ENCODE measurements at regions not wholly inside any gene's neighbourhood (a gene's known extent, or its start where the extent isn't known, plus 50 kb on each side); places are given as distances from the start of the nearest gene placed in this dataset.

DNA sequence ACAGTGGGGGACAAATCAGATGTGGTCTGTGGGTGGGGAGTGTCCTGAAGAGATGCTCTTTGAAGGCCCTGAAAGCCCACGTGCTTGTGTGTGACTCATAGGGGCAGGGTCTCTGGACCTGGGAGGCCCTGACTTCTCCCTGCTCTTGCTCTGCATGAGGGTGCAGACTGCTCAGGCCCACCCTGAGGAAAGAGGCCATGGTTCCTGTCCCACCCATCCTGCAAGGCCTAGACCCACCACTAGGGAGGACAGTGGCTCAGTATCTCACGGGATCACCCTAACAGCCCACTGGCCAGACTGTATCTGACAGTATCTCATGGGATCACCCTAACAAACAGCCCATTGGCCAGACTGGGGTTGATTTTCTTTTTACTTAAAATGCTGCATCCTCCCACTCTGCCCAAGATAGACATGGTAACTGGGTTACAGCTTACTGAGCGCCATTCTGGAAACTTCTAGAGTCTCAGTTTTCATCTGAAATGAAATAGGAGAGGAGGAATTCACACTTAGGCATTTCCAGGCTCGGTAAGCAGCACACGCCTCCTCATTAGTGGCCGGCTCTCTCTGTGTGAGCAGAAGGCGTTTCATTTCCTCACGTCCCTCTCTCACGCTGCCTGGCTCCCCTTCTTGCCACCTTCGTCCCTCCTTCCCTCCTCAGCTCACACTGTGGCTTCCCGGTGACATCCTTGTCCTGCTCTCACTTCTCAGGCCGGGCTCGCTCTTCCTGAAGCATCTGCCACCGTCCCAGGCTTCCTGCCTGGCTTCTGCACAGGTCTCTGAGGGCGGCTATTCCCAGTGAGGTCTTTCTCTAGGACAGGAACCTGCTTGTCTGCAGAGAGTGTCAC lies 242.6 kb downstream of the GLRX3 start:
- DNase-seq (ENCODE audit: low read depth in 1 of 2, low spot score in 1 of 2) (no peak), FAIRE-seq (no peak), ATAC-seq (peak in 1 of 2 experiments; percentile 59; a peak in 2 of 6 replicates)
- Histone ChIP-seq H3K4me1 (no peaks in the 10 kb centered on the region), H3K4me3 (no peak overlapping the region), H3K27ac (no peak overlapping the region), H3K4me2 (no peak overlapping the region), H3K9me3 (0 out of 3 replicates have a peak, but pooled peaks cover 4% of the 10 kb centered on the region)
- CTCF ChIA-PET: interaction anchor here (0.7 kb wide), 1 partner anchor 1301 kb away, joined by 3 read pairs; no protein-coding TSS in a partner anchor
- POLR2A ChIA-PET: no interaction called here
- TF ChIP-seq, protein P1, sequence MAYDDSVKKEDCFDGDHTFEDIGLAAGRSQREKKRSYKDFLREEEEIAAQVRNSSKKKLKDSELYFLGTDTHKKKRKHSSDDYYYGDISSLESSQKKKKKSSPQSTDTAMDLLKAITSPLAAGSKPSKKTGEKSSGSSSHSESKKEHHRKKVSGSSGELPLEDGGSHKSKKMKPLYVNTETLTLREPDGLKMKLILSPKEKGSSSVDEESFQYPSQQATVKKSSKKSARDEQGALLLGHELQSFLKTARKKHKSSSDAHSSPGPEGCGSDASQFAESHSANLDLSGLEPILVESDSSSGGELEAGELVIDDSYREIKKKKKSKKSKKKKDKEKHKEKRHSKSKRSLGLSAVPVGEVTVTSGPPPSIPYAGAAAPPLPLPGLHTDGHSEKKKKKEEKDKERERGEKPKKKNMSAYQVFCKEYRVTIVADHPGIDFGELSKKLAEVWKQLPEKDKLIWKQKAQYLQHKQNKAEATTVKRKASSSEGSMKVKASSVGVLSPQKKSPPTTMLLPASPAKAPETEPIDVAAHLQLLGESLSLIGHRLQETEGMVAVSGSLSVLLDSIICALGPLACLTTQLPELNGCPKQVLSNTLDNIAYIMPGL (CRISPR knock-in tag; IDR thresholded peaks at IDR 0.05; ENCODE audit: borderline replicate concordance): no peak
- TF ChIP-seq SREBF2 (IDR thresholded peaks at IDR 0.05) (no peak), POLR2A (IDR thresholded peaks at IDR 0.05; ENCODE audit: low read length) (no peak), CBX8 (IDR thresholded peaks at IDR 0.05) (no peak), NPAS2 (CRISPR knock-in tag; IDR thresholded peaks at IDR 0.05; ENCODE audit: borderline replicate concordance) (no peak), HOXA7 (CRISPR knock-in tag; IDR thresholded peaks at IDR 0.05) (no peak), HDAC2 (IDR thresholded peaks at IDR 0.05) (no peak), SMC3 (IDR thresholded peaks at IDR 0.05) (no peak)
- TF ChIP-seq, protein P2, sequence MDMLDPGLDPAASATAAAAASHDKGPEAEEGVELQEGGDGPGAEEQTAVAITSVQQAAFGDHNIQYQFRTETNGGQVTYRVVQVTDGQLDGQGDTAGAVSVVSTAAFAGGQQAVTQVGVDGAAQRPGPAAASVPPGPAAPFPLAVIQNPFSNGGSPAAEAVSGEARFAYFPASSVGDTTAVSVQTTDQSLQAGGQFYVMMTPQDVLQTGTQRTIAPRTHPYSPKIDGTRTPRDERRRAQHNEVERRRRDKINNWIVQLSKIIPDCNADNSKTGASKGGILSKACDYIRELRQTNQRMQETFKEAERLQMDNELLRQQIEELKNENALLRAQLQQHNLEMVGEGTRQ (IDR thresholded peaks at IDR 0.05): no peak
- WGBS (ENCODE audit: missing lambda C conversion rate): 3% methylated on average over 15 of the region's 15 CpGs

DNA sequence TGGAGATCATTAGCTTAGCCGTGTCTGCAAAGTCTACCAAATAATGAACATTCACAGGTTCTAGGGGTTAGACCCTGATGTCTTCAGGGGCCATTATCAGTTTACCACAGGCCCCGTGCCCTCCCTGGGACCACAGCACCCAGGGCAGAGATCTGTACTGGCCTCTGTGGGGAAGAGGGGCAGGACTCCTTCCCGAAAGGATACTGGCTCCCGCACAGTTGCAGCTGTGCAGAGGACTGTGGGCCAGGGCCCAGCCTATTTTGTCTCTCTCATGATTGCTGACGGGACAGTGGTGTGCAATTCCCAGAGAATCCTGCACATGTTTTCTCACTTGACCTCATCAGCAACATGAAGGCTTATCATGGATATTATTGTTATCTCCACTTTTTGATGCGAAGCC lies 243.9 kb downstream of the GLRX3 start:
- ChIA-PET CTCF (no interaction called here), POLR2A (no interaction called here)
- H3K4me2 ChIP-seq: no peak overlapping the region
- ATAC-seq (no peak), FAIRE-seq (no peak), DNase-seq (ENCODE audit: low read depth in 1 of 2, low spot score in 1 of 2) (no peak)
- WGBS (ENCODE audit: missing lambda C conversion rate): 8% methylated on average over 6 of the region's 6 CpGs
- H3K9me3 ChIP-seq: 0 out of 3 replicates have a peak, but pooled peaks cover 4% of the 10 kb centered on the region
- no peaks in the 10 kb centered on the region for H3K4me1 ChIP-seq
- no peak overlapping the region for H3K27ac ChIP-seq
- TF ChIP-seq NR3C1 (IDR thresholded peaks at IDR 0.05): no peak
- TF ChIP-seq ESRRA (IDR thresholded peaks at IDR 0.05; ENCODE audit: borderline replicate concordance, low read length): no peak
- TF ChIP-seq MAFK (IDR thresholded peaks at IDR 0.05; ENCODE audit: partially characterized antibody): no peak
- TF ChIP-seq HOXA7 (CRISPR knock-in tag; IDR thresholded peaks at IDR 0.05): no peak
- TF ChIP-seq PHF8 (IDR thresholded peaks at IDR 0.05; ENCODE audit: borderline replicate concordance, low read depth): no peak
- no peak for TF ChIP-seq KDM5A (IDR thresholded peaks at IDR 0.05)
- no peak for TF ChIP-seq POLR2AphosphoS2 (conservative IDR thresholded peaks at IDR 0.05; ENCODE audit: low read length)
- TF ChIP-seq RNF2 (IDR thresholded peaks at IDR 0.05; ENCODE audit: borderline replicate concordance, low read depth): no peak
- no peak for TF ChIP-seq JUN (IDR thresholded peaks at IDR 0.05)
- TF ChIP-seq FOSB (CRISPR knock-in tag; IDR thresholded peaks at IDR 0.05): no peak
- no peak for TF ChIP-seq TP53 (CRISPR knock-in tag; IDR thresholded peaks at IDR 0.05)
- no peak for TF ChIP-seq POLR2A (IDR thresholded peaks at IDR 0.05; ENCODE audit: low read length)
- no peak for TF ChIP-seq MAZ (IDR thresholded peaks at IDR 0.05; ENCODE audit: borderline replicate concordance, low read depth, low read length)
- TF ChIP-seq SREBF2 (IDR thresholded peaks at IDR 0.05): no peak
- no peak for TF ChIP-seq EP300 (IDR thresholded peaks at IDR 0.05)
- TF ChIP-seq EHMT2 (IDR thresholded peaks at IDR 0.05; ENCODE audit: low read depth): no peak
- no peak for TF ChIP-seq EHF (CRISPR knock-in tag; IDR thresholded peaks at IDR 0.05)
- no peak overlapping the region for H3K4me3 ChIP-seq

DNA sequence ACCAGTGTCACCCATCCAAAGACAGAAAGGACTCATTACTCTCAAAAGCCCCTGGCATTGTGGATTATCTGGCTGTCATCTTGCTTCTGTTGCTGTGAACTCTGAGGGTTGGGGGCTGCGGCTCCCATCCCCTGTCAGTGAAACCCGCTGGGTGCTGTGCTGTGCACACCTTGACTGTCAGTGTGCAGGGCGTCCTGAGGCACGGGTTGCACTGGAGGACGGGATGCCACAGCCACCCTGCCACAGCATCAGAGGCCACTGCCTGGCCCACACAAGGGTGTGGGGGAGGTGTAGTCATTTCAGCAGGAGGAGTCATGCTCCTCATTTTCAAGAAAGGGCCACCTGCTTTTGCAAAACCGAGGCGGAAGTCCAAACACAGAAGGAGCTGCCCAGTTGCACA lies 245.8 kb downstream of the GLRX3 start:
- H3K27ac ChIP-seq: no peak overlapping the region
- no peak for FAIRE-seq
- H3K9me3 ChIP-seq: 0 out of 3 replicates have a peak, but pooled peaks cover 4% of the 10 kb centered on the region
- H3K4me3 ChIP-seq: no peak overlapping the region
- no peak for DNase-seq (ENCODE audit: low read depth in 1 of 2, low spot score in 1 of 2)
- ChIA-PET POLR2A (no interaction called here), CTCF (no interaction called here)
- 8% methylated on average over 5 of the region's 7 CpGs for WGBS (ENCODE audit: missing lambda C conversion rate)
- no peaks in the 10 kb centered on the region for H3K4me1 ChIP-seq
- no peak overlapping the region for H3K4me2 ChIP-seq
- ATAC-seq: no peak
- TF ChIP-seq CBX2 (IDR thresholded peaks at IDR 0.05; ENCODE audit: borderline replicate concordance, low read depth) (no peak), EHMT2 (IDR thresholded peaks at IDR 0.05; ENCODE audit: low read depth) (no peak), RCOR1 (IDR thresholded peaks at IDR 0.05; ENCODE audit: low read depth, low read length) (no peak), POLR2A (IDR thresholded peaks at IDR 0.05; ENCODE audit: low read length) (no peak), EP300 (IDR thresholded peaks at IDR 0.05) (no peak), CBX8 (IDR thresholded peaks at IDR 0.05) (no peak), NR3C1 (IDR thresholded peaks at IDR 0.05) (no peak)
- TF ChIP-seq, protein P3, sequence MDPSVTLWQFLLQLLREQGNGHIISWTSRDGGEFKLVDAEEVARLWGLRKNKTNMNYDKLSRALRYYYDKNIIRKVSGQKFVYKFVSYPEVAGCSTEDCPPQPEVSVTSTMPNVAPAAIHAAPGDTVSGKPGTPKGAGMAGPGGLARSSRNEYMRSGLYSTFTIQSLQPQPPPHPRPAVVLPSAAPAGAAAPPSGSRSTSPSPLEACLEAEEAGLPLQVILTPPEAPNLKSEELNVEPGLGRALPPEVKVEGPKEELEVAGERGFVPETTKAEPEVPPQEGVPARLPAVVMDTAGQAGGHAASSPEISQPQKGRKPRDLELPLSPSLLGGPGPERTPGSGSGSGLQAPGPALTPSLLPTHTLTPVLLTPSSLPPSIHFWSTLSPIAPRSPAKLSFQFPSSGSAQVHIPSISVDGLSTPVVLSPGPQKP (IDR thresholded peaks at IDR 0.05; ENCODE audit: low read depth, low read length): no peak

All from A549 (cell line).